A549 (cell line): ENCODE measurements at regions not wholly inside any gene's neighbourhood (a gene's known extent, or its start where the extent isn't known, plus 50 kb on each side); places are given as distances from the start of the nearest gene placed in this dataset.

Source experiments
- CEBPB ChIP-seq, 2 experiments: fragments of >200 bp in 1 of 2; sonication (Bioruptor Twin) in 1 of 2; formaldehyde crosslinking in 1 of 2; IDR thresholded peaks; 2 replicates each; pipeline ENCODE4 v1.6.1; 2012 to 2016
- CTCF ChIP-seq: fragments of >200 bp; sonication (Bioruptor Twin); formaldehyde crosslinking; IDR thresholded peaks from 3 replicates; pipeline ENCODE4 v1.5.1; 2016
- HEYL ChIP-seq: fragments of 250-450 bp; sonication (Bioruptor Pico); IDR thresholded peaks from 2 replicates; pipeline ENCODE4 v1.8.0; 2021; ENCODE audit warnings: mild to moderate bottlenecking, moderate library complexity
- RAD21 ChIP-seq, 2 experiments: fragments of >200 bp in 1 of 2; sonication (Bioruptor Twin) in 1 of 2; formaldehyde crosslinking in 1 of 2; IDR thresholded peaks in 1 of 2; conservative IDR thresholded peaks in 1 of 2; 2 replicates in 1 of 2; 3 replicates in 1 of 2; pipeline ENCODE4 v1.6.1; 2012 to 2018; ENCODE audit warnings: inconsistent platforms in 1 of 2
- SMC3 ChIP-seq: fragments of >200 bp; sonication (Bioruptor Twin); formaldehyde crosslinking; IDR thresholded peaks from 3 replicates; pipeline ENCODE4 v1.6.1; 2018; ENCODE audit warnings: inconsistent platforms
- SREBF2 ChIP-seq: fragments of 450-650 bp; IDR thresholded peaks from 2 replicates; pipeline ENCODE4 v1.6.1; 2014; ENCODE audit warnings: mild to moderate bottlenecking, moderate library complexity
- TFCP2L1 ChIP-seq: fragments of 250-450 bp; sonication (Bioruptor Pico); IDR thresholded peaks from 2 replicates; pipeline ENCODE4 v1.5.0; 2021; ENCODE audit warnings: mild to moderate bottlenecking

- TF ChIP-seq CTCF (no peak), RAD21 (conservative IDR thresholded peaks at IDR 0.05 in 1 of 2, IDR thresholded peaks at IDR 0.05 in 1 of 2) (no peak), HEYL (CRISPR knock-in tag) (no peak), CEBPB (IDR thresholded peaks at IDR 0.05) (no peak), SREBF2 (no peak), SMC3 (no peak), TFCP2L1 (CRISPR knock-in tag) (no peak)
These were observed 110.9 kb upstream of the GRK3 start for GRCh38 chr22:25453557-25453956.
